ENCODE measurements at regions not wholly inside any gene's neighbourhood (a gene's known extent, or its start where the extent isn't known, plus 50 kb on each side); places are given as distances from the start of the nearest gene placed in this dataset.
A peak's percentile ranks its signal among the peaks of the same experiment; 100 is the strongest.

- H3K27me3 ChIP-seq (ENCODE audit: insufficient read depth, poor library complexity, severe bottlenecking): no peaks in the 10 kb centered on the region
- H3K27ac ChIP-seq (replicated peaks): no peak overlapping the region
- TF ChIP-seq POLR2AphosphoS5 (IDR thresholded peaks at IDR 0.05; ENCODE audit: low read depth): no peak
- no peak for DNase-seq (ENCODE audit: low read depth in 1 of 2, low spot score in 1 of 2)
- no peak overlapping the region for H3K4me3 ChIP-seq (replicated peaks; ENCODE audit: insufficient read depth, low read length)
Measured at GRCh38 chr16:35450648-35451047, 1991.2 kb downstream of the TP53TG3F start.

- Histone ChIP-seq H3K27ac (replicated peaks) (no peak overlapping the region), H3K27me3 (ENCODE audit: insufficient read depth, poor library complexity, severe bottlenecking) (no peaks in the 10 kb centered on the region), H3K4me3 (replicated peaks; ENCODE audit: insufficient read depth, low read length) (no peak overlapping the region)
- no peak for DNase-seq (ENCODE audit: low read depth in 1 of 2, low spot score in 1 of 2)
- TF ChIP-seq SPI1 (IDR thresholded peaks at IDR 0.05; ENCODE audit: borderline replicate concordance, low read depth) (no peak), REST (IDR thresholded peaks at IDR 0.05; ENCODE audit: insufficient replicate concordance, low read depth) (no peak), CTCF (IDR thresholded peaks at IDR 0.05; ENCODE audit: insufficient read depth, low read length) (no peak), GABPA (IDR thresholded peaks at IDR 0.05; ENCODE audit: low read depth) (no peak)
Measured at GRCh38 chr16:35452471-35452870, 1993.1 kb downstream of the TP53TG3F start.

GRCh38 chr16:35463358-35463757 lies 2003.9 kb downstream of the TP53TG3F start:
- Histone ChIP-seq H3K27ac (replicated peaks) (no peak overlapping the region), H3K27me3 (ENCODE audit: insufficient read depth, poor library complexity, severe bottlenecking) (no peaks in the 10 kb centered on the region), H3K4me3 (replicated peaks; ENCODE audit: insufficient read depth, low read length) (no peak overlapping the region)
- no peak for DNase-seq (ENCODE audit: low read depth in 1 of 2, low spot score in 1 of 2)
- TF ChIP-seq SPI1 (IDR thresholded peaks at IDR 0.05; ENCODE audit: borderline replicate concordance, low read depth): no peak

GRCh38 chr16:35480361-35480760 lies 2020.9 kb downstream of the TP53TG3F start:
- no peak overlapping the region for H3K27ac ChIP-seq (replicated peaks)

GRCh38 chr16:35480988-35481387 lies 2021.6 kb downstream of the TP53TG3F start:
- no peak for TF ChIP-seq GABPA (IDR thresholded peaks at IDR 0.05; ENCODE audit: low read depth)
- no peak for TF ChIP-seq POLR2AphosphoS5 (IDR thresholded peaks at IDR 0.05; ENCODE audit: low read depth)
- TF ChIP-seq SPI1 (IDR thresholded peaks at IDR 0.05; ENCODE audit: borderline replicate concordance, low read depth): no peak
- no peak for TF ChIP-seq REST (IDR thresholded peaks at IDR 0.05; ENCODE audit: insufficient replicate concordance, low read depth)
- no peak for TF ChIP-seq CTCF (IDR thresholded peaks at IDR 0.05; ENCODE audit: insufficient read depth, low read length)
- peak in 1 of 2 experiments; percentile 2 for DNase-seq (ENCODE audit: low read depth in 1 of 2, low spot score in 1 of 2)
- Histone ChIP-seq H3K27ac (replicated peaks) (no peak overlapping the region), H3K27me3 (ENCODE audit: insufficient read depth, poor library complexity, severe bottlenecking) (no peaks in the 10 kb centered on the region), H3K4me3 (replicated peaks; ENCODE audit: insufficient read depth, low read length) (no peak overlapping the region)

More at GRCh38 chr16:35480361-35480760, 2020.9 kb downstream of the TP53TG3F start:
- no peak for DNase-seq (ENCODE audit: low read depth in 1 of 2, low spot score in 1 of 2)
- no peak for TF ChIP-seq CTCF (IDR thresholded peaks at IDR 0.05; ENCODE audit: insufficient read depth, low read length)
- TF ChIP-seq GABPA (IDR thresholded peaks at IDR 0.05; ENCODE audit: low read depth): no peak
- no peak for TF ChIP-seq SPI1 (IDR thresholded peaks at IDR 0.05; ENCODE audit: borderline replicate concordance, low read depth)
- TF ChIP-seq POLR2AphosphoS5 (IDR thresholded peaks at IDR 0.05; ENCODE audit: low read depth): no peak
- H3K27me3 ChIP-seq (ENCODE audit: insufficient read depth, poor library complexity, severe bottlenecking): no peaks in the 10 kb centered on the region
- no peak overlapping the region for H3K4me3 ChIP-seq (replicated peaks; ENCODE audit: insufficient read depth, low read length)
